ENCODE measurements at regions not wholly inside any gene's neighbourhood (a gene's known extent, or its start where the extent isn't known, plus 50 kb on each side); places are given as distances from the start of the nearest gene placed in this dataset.

GRCh38 chr5:124511791-124512190 lies 234.6 kb downstream of the ZNF608 start:
- TF ChIP-seq CTCF (conservative IDR thresholded peaks at IDR 0.05 in 1 of 2, IDR thresholded peaks at IDR 0.05 in 1 of 2; ENCODE audit: low read depth in 1 of 2, low read length in 2 of 2) (no peak), EZH2 (IDR thresholded peaks at IDR 0.05; ENCODE audit: low read length, missing control alignments) (no peak)

All from fibroblast of lung (primary cell).